HG03571 (cell line): ENCODE measurements at regions not wholly inside any gene's neighbourhood (a gene's known extent, or its start where the extent isn't known, plus 50 kb on each side); places are given as distances from the start of the nearest gene placed in this dataset.

ENCODE experiments used
- ATAC-seq: cut with Tn5 transposase; IDR thresholded peaks from one replicate; pipeline ENCODE4 v1.9.1; 2021; ENCODE audit not compliant: unreplicated experiment

GRCh38 chr2:236743921-236744280, 174.3 kb downstream of the ACKR3 start:
- ATAC-seq = no peak

- ATAC-seq = no peak
Measured at GRCh38 chr2:236744281-236744705, 174.7 kb downstream of the ACKR3 start.

GRCh38 chr2:236744716-236745115, 175.1 kb downstream of the ACKR3 start:
- no peak for ATAC-seq

GRCh38 chr2:236745420-236746210, 176.0 kb downstream of the ACKR3 start:
- ATAC-seq = no peak

- no peak for ATAC-seq
Measured at GRCh38 chr2:236746833-236747232, 177.2 kb downstream of the ACKR3 start.

- ATAC-seq = no peak
Measured at GRCh38 chr2:236747426-236747825, 177.8 kb downstream of the ACKR3 start.

- ATAC-seq = no peak
Measured at GRCh38 chr2:236747925-236748324, 178.3 kb downstream of the ACKR3 start.

GRCh38 chr2:236748385-236748784, 178.8 kb downstream of the ACKR3 start:
- no peak for ATAC-seq

- ATAC-seq = no peak
Measured at GRCh38 chr2:236748801-236749200, 179.2 kb downstream of the ACKR3 start.

- no peak for ATAC-seq
Measured at GRCh38 chr2:236749346-236749745, 179.7 kb downstream of the ACKR3 start.

GRCh38 chr2:236752096-236752495, 182.5 kb downstream of the ACKR3 start:
- no peak for ATAC-seq

- no peak for ATAC-seq
Measured at GRCh38 chr2:236753606-236754270, 184.1 kb downstream of the ACKR3 start.

GRCh38 chr2:236754271-236754944, 184.8 kb downstream of the ACKR3 start:
- ATAC-seq = no peak

GRCh38 chr2:236755278-236755840, 185.7 kb downstream of the ACKR3 start:
- no peak for ATAC-seq

- no peak for ATAC-seq
Measured at GRCh38 chr2:236758406-236758805, 188.8 kb downstream of the ACKR3 start.

- no peak for ATAC-seq
Measured at GRCh38 chr2:236760246-236760645, 190.6 kb downstream of the ACKR3 start.

GRCh38 chr2:236761358-236761757, 191.7 kb downstream of the ACKR3 start:
- no peak for ATAC-seq

GRCh38 chr2:236762628-236763027, 193.0 kb downstream of the ACKR3 start:
- no peak for ATAC-seq

GRCh38 chr2:236763857-236764256, 194.2 kb downstream of the ACKR3 start:
- no peak for ATAC-seq

- no peak for ATAC-seq
Measured at GRCh38 chr2:236764716-236765115, 195.1 kb downstream of the ACKR3 start.

GRCh38 chr2:236765478-236765877, 195.9 kb downstream of the ACKR3 start:
- no peak for ATAC-seq

- no peak for ATAC-seq
Measured at GRCh38 chr2:236766850-236767249, 197.2 kb downstream of the ACKR3 start.
